ENCODE measurements at regions not wholly inside any gene's neighbourhood (a gene's known extent, or its start where the extent isn't known, plus 50 kb on each side); places are given as distances from the start of the nearest gene placed in this dataset.

GRCh38 chr15:81865850-81866537 lies 179.8 kb downstream of the MEX3B start:
- DNase-seq (ENCODE audit: low read depth) = no peak

GRCh38 chr15:81863162-81863561 lies 182.7 kb downstream of the MEX3B start:
- no peak for DNase-seq (ENCODE audit: low read depth)

- DNase-seq (ENCODE audit: low read depth) = no peak
Measured at GRCh38 chr15:81859737-81860516, 185.9 kb downstream of the MEX3B start.

- no peak for DNase-seq (ENCODE audit: low read depth)
Measured at GRCh38 chr15:81858586-81858985, 187.2 kb downstream of the MEX3B start.

- DNase-seq (ENCODE audit: low read depth) = no peak
Measured at GRCh38 chr15:81858136-81858535, 187.7 kb downstream of the MEX3B start.

GRCh38 chr15:81856634-81857026 lies 189.2 kb downstream of the MEX3B start:
- DNase-seq (ENCODE audit: low read depth) = no peak

- no peak for DNase-seq (ENCODE audit: low read depth)
Measured at GRCh38 chr15:81856001-81856633, 189.7 kb downstream of the MEX3B start.

GRCh38 chr15:81853150-81853748 lies 192.6 kb downstream of the MEX3B start:
- DNase-seq (ENCODE audit: low read depth) = no peak

GRCh38 chr15:81852411-81853149 lies 193.2 kb downstream of the MEX3B start:
- no peak for DNase-seq (ENCODE audit: low read depth)

GRCh38 chr15:81851757-81852156 lies 194.1 kb downstream of the MEX3B start:
- no peak for DNase-seq (ENCODE audit: low read depth)

- no peak for DNase-seq (ENCODE audit: low read depth)
Measured at GRCh38 chr15:81851325-81851724, 194.5 kb downstream of the MEX3B start.

GRCh38 chr15:81849289-81849688 lies 196.5 kb downstream of the MEX3B start:
- DNase-seq (ENCODE audit: low read depth) = no peak

- no peak for DNase-seq (ENCODE audit: low read depth)
Measured at GRCh38 chr15:81848701-81849100, 197.1 kb downstream of the MEX3B start.

- no peak for DNase-seq (ENCODE audit: low read depth)
Measured at GRCh38 chr15:81843757-81844407, 201.9 kb downstream of the MEX3B start.

GRCh38 chr15:81843226-81843625 lies 202.6 kb downstream of the MEX3B start:
- no peak for DNase-seq (ENCODE audit: low read depth)

- no peak for DNase-seq (ENCODE audit: low read depth)
Measured at GRCh38 chr15:81839387-81839786, 206.4 kb downstream of the MEX3B start.

GRCh38 chr15:81835731-81836130 lies 210.1 kb downstream of the MEX3B start:
- DNase-seq (ENCODE audit: low read depth) = no peak

- no peak for DNase-seq (ENCODE audit: low read depth)
Measured at GRCh38 chr15:81830520-81830919, 215.3 kb downstream of the MEX3B start.

- no peak for DNase-seq (ENCODE audit: low read depth)
Measured at GRCh38 chr15:81829918-81830317, 215.9 kb downstream of the MEX3B start.

GRCh38 chr15:81828135-81828534 lies 217.7 kb downstream of the MEX3B start:
- no peak for DNase-seq (ENCODE audit: low read depth)

- DNase-seq (ENCODE audit: low read depth) = no peak
Measured at GRCh38 chr15:81825136-81825535, 220.7 kb downstream of the MEX3B start.
